Vagina (tissue), 2 donors: ENCODE measurements at regions not wholly inside any gene's neighbourhood (a gene's known extent, or its start where the extent isn't known, plus 50 kb on each side); places are given as distances from the start of the nearest gene placed in this dataset.

ENCODE experiments used
- DNase-seq, 2 donors: peaks; one replicate each; pipeline ENCODE4 v3.0.0-alpha.2; 2017; ENCODE audit errors: extremely low spot score in 2 of 2
- H3K27ac ChIP-seq: fragments of 200-600 bp; sonication (generic); one replicate; pipeline ENCODE4 v1.5.1; 2019
- H3K27me3 ChIP-seq: fragments of 200-600 bp; sonication (generic); one replicate; pipeline ENCODE4 v1.5.1; 2019
- H3K36me3 ChIP-seq, 2 donors: fragments of 200-600 bp; sonication (generic); one replicate each; pipeline ENCODE4 v1.5.1; 2017 to 2019
- H3K4me1 ChIP-seq: fragments of 200-600 bp; sonication (generic); one replicate; pipeline ENCODE4 v1.5.1; 2019
- H3K4me3 ChIP-seq, 2 donors: fragments of 200-600 bp; sonication (generic); 1 replicate in 1 of 2; 2 replicates in 1 of 2; pipeline ENCODE4 v1.5.1; 2016 to 2019
- H3K9me3 ChIP-seq: fragments of 200-600 bp; sonication (generic); one replicate; pipeline ENCODE4 v1.5.1; 2019
- CTCF ChIP-seq, 3 experiments: fragments of 450-650 bp in 2 of 3; fragments of 200-600 bp in 1 of 3; sonication (generic) in 1 of 3; IDR thresholded peaks; one replicate each; pipeline ENCODE4 v1.5.1; 2017 to 2019; ENCODE audit warnings: antibody characterized with exemption in 3 of 3, mild to moderate bottlenecking in 2 of 3, moderate library complexity in 2 of 3
- POLR2A ChIP-seq, 2 donors: fragments of 450-650 bp; IDR thresholded peaks; one replicate each; pipeline ENCODE4 v1.6.1; 2017; ENCODE audit warnings: antibody characterized with exemption in 2 of 2, mild to moderate bottlenecking in 2 of 2, moderate library complexity in 2 of 2
- POLR2AphosphoS5 ChIP-seq, 2 donors: sonication (generic); formaldehyde crosslinking; IDR thresholded peaks; one replicate each; pipeline ENCODE4 v1.9.0; 2017; ENCODE audit warnings: antibody characterized with exemption in 2 of 2, mild to moderate bottlenecking in 2 of 2, low read depth in 1 of 2; ENCODE audit not compliant: insufficient read depth in 1 of 2
- intact Hi-C: fragments of 100-400 bp; cut with DNase I; formaldehyde crosslinking; loops from one replicate; pipeline ENCODE4 v1.15.1; 2023

- Histone ChIP-seq H3K27me3 (no peaks in the 10 kb centered on the region), H3K9me3 (no peaks in the 10 kb centered on the region), H3K4me3 (no peak overlapping the region), H3K27ac (no peak overlapping the region), H3K4me1 (no peaks in the 10 kb centered on the region), H3K36me3 (no peaks in the 10 kb centered on the region)
- intact Hi-C loops = no loop called here
- no peak for DNase-seq
- no peak for TF ChIP-seq POLR2AphosphoS5 (IDR thresholded peaks at IDR 0.05; ENCODE audit: insufficient read depth in 1 of 2, low read depth in 1 of 2)
- no peak for TF ChIP-seq POLR2A (IDR thresholded peaks at IDR 0.05)
- no peak for TF ChIP-seq CTCF (IDR thresholded peaks at IDR 0.05)
Measured at GRCh38 chr9:86546712-86547111, 192.5 kb upstream of the TUT7 start.

GRCh38 chr9:86545090-86545489, 190.9 kb upstream of the TUT7 start:
- no peaks in the 10 kb centered on the region for H3K36me3 ChIP-seq
- no peak overlapping the region for H3K4me3 ChIP-seq
- no peak for DNase-seq
- H3K9me3 ChIP-seq = no peaks in the 10 kb centered on the region
- H3K27me3 ChIP-seq = no peaks in the 10 kb centered on the region
- TF ChIP-seq POLR2A (IDR thresholded peaks at IDR 0.05) = no peak
- no peak for TF ChIP-seq CTCF (IDR thresholded peaks at IDR 0.05)
- no peak for TF ChIP-seq POLR2AphosphoS5 (IDR thresholded peaks at IDR 0.05; ENCODE audit: insufficient read depth in 1 of 2, low read depth in 1 of 2)
- H3K4me1 ChIP-seq = no peaks in the 10 kb centered on the region
- intact Hi-C loops = no loop called here
- no peak overlapping the region for H3K27ac ChIP-seq

- Histone ChIP-seq H3K9me3 (no peaks in the 10 kb centered on the region), H3K27me3 (no peaks in the 10 kb centered on the region), H3K36me3 (no peaks in the 10 kb centered on the region), H3K4me1 (no peaks in the 10 kb centered on the region), H3K27ac (no peak overlapping the region), H3K4me3 (no peak overlapping the region)
- intact Hi-C loops = no loop called here
- DNase-seq = no peak
- TF ChIP-seq POLR2A (IDR thresholded peaks at IDR 0.05) (no peak), CTCF (IDR thresholded peaks at IDR 0.05) (no peak), POLR2AphosphoS5 (IDR thresholded peaks at IDR 0.05; ENCODE audit: insufficient read depth in 1 of 2, low read depth in 1 of 2) (no peak)
Measured at GRCh38 chr9:86541014-86541570, 186.9 kb upstream of the TUT7 start.

- Histone ChIP-seq H3K36me3 (no peaks in the 10 kb centered on the region), H3K27me3 (no peaks in the 10 kb centered on the region), H3K9me3 (no peaks in the 10 kb centered on the region), H3K27ac (peak overlapping the region; percentile 2), H3K4me3 (no peak overlapping the region), H3K4me1 (peaks cover 6% of the 10 kb centered on the region)
- intact Hi-C loops = no loop called here
- DNase-seq = no peak
- TF ChIP-seq POLR2AphosphoS5 (IDR thresholded peaks at IDR 0.05; ENCODE audit: insufficient read depth in 1 of 2, low read depth in 1 of 2) = no peak
- no peak for TF ChIP-seq CTCF (IDR thresholded peaks at IDR 0.05)
Measured at GRCh38 chr9:86535406-86535915, 181.3 kb upstream of the TUT7 start.

- DNase-seq = no peak
- H3K27ac ChIP-seq = peak overlapping the region; percentile 59
- no peak for TF ChIP-seq POLR2AphosphoS5 (IDR thresholded peaks at IDR 0.05; ENCODE audit: insufficient read depth in 1 of 2, low read depth in 1 of 2)
- TF ChIP-seq CTCF (IDR thresholded peaks at IDR 0.05) = no peak
- no peak for TF ChIP-seq POLR2A (IDR thresholded peaks at IDR 0.05)
- intact Hi-C loops = no loop called here
- H3K4me1 ChIP-seq = peaks cover 6% of the 10 kb centered on the region
- no peaks in the 10 kb centered on the region for H3K9me3 ChIP-seq
- no peaks in the 10 kb centered on the region for H3K36me3 ChIP-seq
- no peak overlapping the region for H3K4me3 ChIP-seq
- H3K27me3 ChIP-seq = no peaks in the 10 kb centered on the region
Measured at GRCh38 chr9:86534572-86535258, 180.5 kb upstream of the TUT7 start.
